ENCODE measurements at regions not wholly inside any gene's neighbourhood (a gene's known extent, or its start where the extent isn't known, plus 50 kb on each side); places are given as distances from the start of the nearest gene placed in this dataset.

- Histone ChIP-seq H3K4me3 (ENCODE audit: low read depth in 1 of 3, low read length in 3 of 3) (no peak overlapping the region), H3K4me1 (ENCODE audit: control insufficient read depth in 4 of 4, insufficient read depth in 4 of 4, low read length in 3 of 4) (no peaks in the 10 kb centered on the region), H3K36me3 (ENCODE audit: control insufficient read depth in 4 of 4, insufficient read depth in 3 of 4, low read depth in 1 of 4, low read length in 3 of 4) (no peaks in the 10 kb centered on the region), H3K9me3 (ENCODE audit: control insufficient read depth in 4 of 4, low read length in 3 of 4) (no peaks in the 10 kb centered on the region), H3K9ac (ENCODE audit: low read depth in 1 of 2, low read length in 2 of 2) (no peak overlapping the region), H3K27me3 (ENCODE audit: control insufficient read depth in 4 of 4, insufficient read depth in 4 of 4, low read length in 3 of 4) (no peaks in the 10 kb centered on the region), H3K27ac (ENCODE audit: low read depth in 1 of 2, low read length in 2 of 2) (no peak overlapping the region)
- DNase-seq (ENCODE audit: low spot score): no peak
- TF ChIP-seq REST (IDR thresholded peaks at IDR 0.05) (no peak), MAX (IDR thresholded peaks at IDR 0.05) (no peak), NR2F2 (IDR thresholded peaks at IDR 0.05) (no peak), TAF1 (conservative IDR thresholded peaks at IDR 0.05) (no peak), GABPA (IDR thresholded peaks at IDR 0.05 in 1 of 2, conservative IDR thresholded peaks at IDR 0.05 in 1 of 2) (no peak), EGR1 (IDR thresholded peaks at IDR 0.05; ENCODE audit: low read depth in 2 of 2) (no peak), YY1 (IDR thresholded peaks at IDR 0.05) (no peak), JUND (IDR thresholded peaks at IDR 0.05) (no peak)
- WGBS: 66% methylated on average over 4 of the region's 4 CpGs
Measured at GRCh38 chr4:130985371-130985770, 1889.4 kb downstream of the C4orf33 start.

- no peak overlapping the region for H3K9ac ChIP-seq (ENCODE audit: low read depth in 1 of 2, low read length in 2 of 2)
- H3K27me3 ChIP-seq (ENCODE audit: control insufficient read depth in 4 of 4, insufficient read depth in 4 of 4, low read length in 3 of 4): no peaks in the 10 kb centered on the region
- H3K36me3 ChIP-seq (ENCODE audit: control insufficient read depth in 4 of 4, insufficient read depth in 3 of 4, low read depth in 1 of 4, low read length in 3 of 4): no peaks in the 10 kb centered on the region
- no peak for DNase-seq (ENCODE audit: low spot score)
- TF ChIP-seq NR2F2 (IDR thresholded peaks at IDR 0.05) (no peak), SP1 (IDR thresholded peaks at IDR 0.05) (no peak), REST (IDR thresholded peaks at IDR 0.05) (no peak), MAX (IDR thresholded peaks at IDR 0.05) (no peak), CTCF (IDR thresholded peaks at IDR 0.05; ENCODE audit: low read depth, low read length, missing input control) (no peak), FOXA1 (IDR thresholded peaks at IDR 0.05) (no peak)
- no peaks in the 10 kb centered on the region for H3K9me3 ChIP-seq (ENCODE audit: control insufficient read depth in 4 of 4, low read length in 3 of 4)
- no peaks in the 10 kb centered on the region for H3K4me1 ChIP-seq (ENCODE audit: control insufficient read depth in 4 of 4, insufficient read depth in 4 of 4, low read length in 3 of 4)
- no peak overlapping the region for H3K4me3 ChIP-seq (ENCODE audit: low read depth in 1 of 3, low read length in 3 of 3)
- WGBS: 88% methylated on average over 2 of the region's 2 CpGs
- no peak overlapping the region for H3K27ac ChIP-seq (ENCODE audit: low read depth in 1 of 2, low read length in 2 of 2)
Measured at GRCh38 chr4:130995988-130996387, 1900.0 kb downstream of the C4orf33 start.
